ACC112 (cell line): ENCODE measurements at regions not wholly inside any gene's neighbourhood (a gene's known extent, or its start where the extent isn't known, plus 50 kb on each side); places are given as distances from the start of the nearest gene placed in this dataset.
"Not testable (repeated sequence)": the region's sequence is repeated elsewhere in the genome, so short reads cannot be mapped to it uniquely, and the experiment has no call there.

Experiments used
- H2AFZ ChIP-seq: fragments of 200-600 bp; sonication (generic); one replicate; pipeline ENCODE4 v1.6.0; 2017; ENCODE audit warnings: antibody characterized with exemption, low read length; ENCODE audit not compliant: unreplicated experiment
- H3K27ac ChIP-seq: fragments of 200-600 bp; sonication (generic); 2 replicates; pipeline ENCODE4 v1.5.1; 2014; ENCODE audit warnings: low read depth, mild to moderate bottlenecking, antibody characterized with exemption, low read length, moderate library complexity
- H3K27me3 ChIP-seq: fragments of 200-600 bp; sonication (generic); 2 replicates; pipeline ENCODE4 v1.6.1; 2014; ENCODE audit warnings: mild to moderate bottlenecking, antibody characterized with exemption, low read length, moderate library complexity, mixed read lengths; ENCODE audit not compliant: insufficient read depth
- H3K36me3 ChIP-seq: fragments of 200-600 bp; sonication (generic); 2 replicates; pipeline ENCODE4 v1.6.1; 2016; ENCODE audit warnings: mild to moderate bottlenecking, antibody characterized with exemption, low read length, moderate library complexity, mixed read lengths; ENCODE audit not compliant: insufficient read depth
- H3K4me1 ChIP-seq: fragments of 200-600 bp; sonication (generic); one replicate; pipeline ENCODE4 v1.6.1; 2016; ENCODE audit warnings: low read length, mixed read lengths; ENCODE audit not compliant: insufficient read depth, unreplicated experiment, control insufficient read depth
- H3K4me3 ChIP-seq: fragments of 200-600 bp; sonication (generic); 2 replicates; pipeline ENCODE4 v1.5.1; 2014; ENCODE audit warnings: mild to moderate bottlenecking, low read depth, low read length
- H3K79me2 ChIP-seq: fragments of 200-600 bp; sonication (generic); one replicate; pipeline ENCODE4 v1.6.0; 2016; ENCODE audit warnings: low read length; ENCODE audit not compliant: control insufficient read depth, unreplicated experiment, insufficient read depth

DNA sequence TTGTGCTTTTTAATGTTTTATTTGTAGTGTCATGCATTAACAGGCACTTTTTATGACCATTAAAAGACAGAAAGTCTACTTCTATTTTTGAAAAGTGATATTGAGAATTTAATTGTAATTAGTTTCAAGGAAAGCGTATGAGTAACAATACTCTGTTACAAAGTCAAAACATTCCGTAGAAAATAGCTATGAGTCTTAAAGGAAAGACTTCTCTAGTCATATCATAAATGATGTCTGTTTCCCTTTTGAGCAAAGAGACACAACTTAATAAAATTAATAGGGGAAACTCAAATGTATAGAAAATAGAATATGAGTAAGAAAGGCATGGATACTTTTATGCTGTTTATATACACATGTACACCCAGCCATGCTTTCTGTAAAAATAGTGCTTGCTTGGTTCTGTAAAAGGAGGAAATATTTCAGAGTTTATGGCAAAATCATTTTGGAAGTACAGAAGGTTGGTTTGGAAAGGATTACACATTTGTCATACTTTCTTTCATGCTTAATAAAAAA, 107.8 kb upstream of the AHI1 start:
- Histone ChIP-seq H3K4me3 (no peak overlapping the region), H2AFZ (no peak overlapping the region), H3K36me3 (no peaks in the 10 kb centered on the region), H3K4me1 (no peaks in the 10 kb centered on the region), H3K79me2 (no peaks in the 10 kb centered on the region), H3K27me3 (no peaks in the 10 kb centered on the region), H3K27ac (no peak overlapping the region)

DNA sequence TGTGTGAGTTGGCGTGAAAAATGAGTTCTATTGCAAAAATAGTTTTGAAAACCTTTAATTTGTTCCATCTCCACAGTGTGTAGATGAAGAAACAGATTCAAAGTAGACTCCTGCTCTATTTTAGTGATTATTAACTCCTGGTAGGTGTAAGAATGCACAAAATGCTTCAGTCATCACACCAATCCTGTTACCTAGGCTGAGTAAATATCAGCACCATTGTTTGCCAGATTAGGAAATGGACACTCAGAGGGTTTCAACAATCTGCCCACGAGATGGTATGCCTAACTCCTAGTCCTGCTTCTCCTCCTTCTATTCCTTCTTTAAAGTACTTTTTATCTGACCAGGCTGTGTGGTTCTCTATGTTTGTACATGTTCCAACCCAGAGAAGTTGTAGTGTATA, 108.9 kb upstream of the AHI1 start:
- H3K4me3 ChIP-seq = no peak overlapping the region
- no peaks in the 10 kb centered on the region for H3K4me1 ChIP-seq
- no peaks in the 10 kb centered on the region for H3K79me2 ChIP-seq
- no peak overlapping the region for H3K27ac ChIP-seq
- no peak overlapping the region for H2AFZ ChIP-seq
- H3K27me3 ChIP-seq = no peaks in the 10 kb centered on the region
- no peaks in the 10 kb centered on the region for H3K36me3 ChIP-seq

DNA sequence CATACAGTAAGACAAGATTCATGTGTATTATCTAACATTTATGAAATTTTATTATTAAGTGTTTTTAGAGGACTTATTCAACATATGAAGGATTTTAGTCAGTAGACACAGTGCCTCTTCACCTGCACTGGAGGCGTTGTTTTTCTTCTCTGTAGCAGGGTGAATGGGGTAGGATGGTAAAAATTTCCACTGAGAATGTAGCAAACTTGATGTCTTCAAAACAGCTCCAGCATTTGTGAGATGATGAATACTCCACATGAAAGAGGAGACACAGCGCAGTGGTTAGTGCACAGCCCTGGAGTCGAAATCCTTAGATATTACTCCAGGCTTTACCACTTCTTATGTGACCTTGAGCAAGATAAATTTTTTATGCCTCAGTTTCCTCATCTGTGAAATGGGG, 110.5 kb upstream of the AHI1 start:
- no peaks in the 10 kb centered on the region for H3K36me3 ChIP-seq
- no peaks in the 10 kb centered on the region for H3K79me2 ChIP-seq

DNA sequence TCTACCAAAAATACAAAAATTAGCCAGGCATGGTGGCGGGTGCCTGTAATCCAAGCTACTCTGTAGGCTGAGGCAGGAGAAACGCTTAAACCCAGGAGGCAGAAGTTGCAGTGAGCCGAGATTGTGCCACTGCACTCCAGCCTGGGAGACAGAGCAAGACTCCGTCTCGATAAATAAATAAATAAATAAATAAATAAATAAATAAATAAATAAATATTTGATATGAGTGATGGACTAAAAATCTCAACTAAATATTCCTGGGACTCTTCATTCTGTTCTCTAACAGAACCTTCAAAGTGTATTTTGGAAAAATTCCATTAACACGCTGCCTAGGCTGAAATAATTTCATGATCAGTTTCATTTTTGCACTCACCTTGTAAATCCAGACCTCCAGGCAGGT, 112.7 kb upstream of the AHI1 start:
- not testable (repeated sequence) for H3K36me3 ChIP-seq, H2AFZ ChIP-seq, H3K27ac ChIP-seq, H3K27me3 ChIP-seq, H3K4me3 ChIP-seq, H3K79me2 ChIP-seq, H3K4me1 ChIP-seq

More for the DNA sequence above, 110.5 kb upstream of the AHI1 start:
- Histone ChIP-seq H3K27ac (no peak overlapping the region), H3K4me3 (no peak overlapping the region), H3K4me1 (no peaks in the 10 kb centered on the region), H3K27me3 (no peaks in the 10 kb centered on the region), H2AFZ (no peak overlapping the region)

DNA sequence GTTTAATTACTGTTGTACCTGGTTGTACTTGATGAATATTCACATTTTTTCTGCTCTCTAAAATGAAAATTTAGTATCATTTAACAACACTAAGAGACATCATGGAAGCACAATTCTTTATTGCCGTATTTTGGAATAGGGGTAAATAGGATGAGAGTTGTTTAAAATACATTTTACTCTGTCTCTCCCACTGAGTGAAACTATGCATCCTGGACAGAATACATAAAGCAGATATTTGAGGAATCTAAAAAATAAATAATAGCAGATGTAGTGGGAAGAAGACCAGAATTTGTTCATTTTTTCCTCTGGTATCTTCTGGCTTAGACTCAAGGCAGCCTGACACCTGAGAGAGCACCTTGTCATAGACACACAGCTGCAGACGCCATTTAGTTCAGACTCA, 119.1 kb upstream of the AHI1 start:
- Histone ChIP-seq H3K27me3 (no peaks in the 10 kb centered on the region), H3K27ac (no peak overlapping the region), H2AFZ (no peak overlapping the region), H3K4me1 (no peaks in the 10 kb centered on the region), H3K4me3 (no peak overlapping the region), H3K79me2 (no peaks in the 10 kb centered on the region), H3K36me3 (no peaks in the 10 kb centered on the region)

DNA sequence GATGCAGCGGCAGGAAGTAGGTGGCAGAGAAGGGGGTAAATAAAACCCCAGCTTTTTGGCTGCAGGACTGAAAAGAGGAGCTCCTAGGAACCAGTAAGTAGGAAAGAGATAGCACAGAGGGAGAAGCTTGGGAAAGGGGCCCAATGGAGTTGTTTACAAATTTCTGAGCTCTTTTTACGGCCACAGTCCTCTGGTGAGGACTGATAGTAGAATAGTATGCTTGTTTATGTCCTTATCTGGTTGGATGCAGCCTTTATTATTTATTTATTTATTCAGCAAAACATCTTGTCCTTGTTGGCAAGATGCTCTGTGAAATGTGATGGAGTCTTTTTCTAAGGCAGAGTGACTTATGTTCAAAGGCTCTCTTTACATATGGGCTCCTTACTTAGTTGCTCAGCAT, 119.7 kb upstream of the AHI1 start:
- Histone ChIP-seq H3K4me3 (no peak overlapping the region), H3K4me1 (no peaks in the 10 kb centered on the region), H3K27me3 (no peaks in the 10 kb centered on the region), H3K36me3 (no peaks in the 10 kb centered on the region), H3K79me2 (no peaks in the 10 kb centered on the region), H3K27ac (no peak overlapping the region), H2AFZ (no peak overlapping the region)

DNA sequence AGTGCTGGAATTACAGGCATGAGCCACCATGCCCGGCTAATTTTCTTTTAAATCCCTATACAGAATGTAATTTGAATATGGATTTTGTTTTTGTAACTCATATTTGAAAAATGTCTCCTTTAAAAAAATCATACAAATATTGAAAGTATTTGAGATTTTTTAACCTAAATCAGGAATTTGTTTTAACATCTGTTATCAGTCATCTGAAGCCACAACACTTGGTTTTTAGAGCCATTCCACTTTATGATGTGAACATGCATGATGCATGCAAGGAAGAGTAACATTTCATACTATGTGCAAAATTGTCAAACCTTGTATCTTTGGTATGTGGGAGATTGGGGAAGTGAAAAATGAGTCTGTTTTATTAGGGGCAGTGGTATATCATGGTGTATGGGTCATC, 124.5 kb upstream of the AHI1 start:
- no peaks in the 10 kb centered on the region for H3K36me3 ChIP-seq
- H3K4me1 ChIP-seq = no peaks in the 10 kb centered on the region
- no peaks in the 10 kb centered on the region for H3K27me3 ChIP-seq
- no peak overlapping the region for H3K27ac ChIP-seq
- no peaks in the 10 kb centered on the region for H3K79me2 ChIP-seq
- no peak overlapping the region for H2AFZ ChIP-seq
- no peak overlapping the region for H3K4me3 ChIP-seq

DNA sequence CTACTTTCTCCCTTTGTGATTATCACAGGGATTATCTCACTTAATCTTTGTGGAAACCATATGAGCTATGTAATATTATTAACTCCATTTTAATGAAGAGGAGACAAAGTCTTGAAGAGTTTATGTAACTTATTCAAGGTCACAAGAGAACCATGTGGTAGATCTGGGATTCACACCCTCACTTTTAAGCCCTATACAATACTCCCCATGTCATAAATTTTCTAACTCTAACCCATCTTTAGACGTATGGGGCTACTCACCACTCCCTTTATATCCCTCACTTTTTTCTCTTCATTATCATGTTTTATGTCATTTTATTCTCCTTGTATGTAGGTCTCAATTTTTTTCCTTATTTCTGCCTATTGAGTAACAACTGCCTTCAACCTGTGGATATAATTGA, 126.4 kb upstream of the AHI1 start:
- no peak overlapping the region for H2AFZ ChIP-seq
- H3K27ac ChIP-seq = no peak overlapping the region
- H3K4me1 ChIP-seq = no peaks in the 10 kb centered on the region

DNA sequence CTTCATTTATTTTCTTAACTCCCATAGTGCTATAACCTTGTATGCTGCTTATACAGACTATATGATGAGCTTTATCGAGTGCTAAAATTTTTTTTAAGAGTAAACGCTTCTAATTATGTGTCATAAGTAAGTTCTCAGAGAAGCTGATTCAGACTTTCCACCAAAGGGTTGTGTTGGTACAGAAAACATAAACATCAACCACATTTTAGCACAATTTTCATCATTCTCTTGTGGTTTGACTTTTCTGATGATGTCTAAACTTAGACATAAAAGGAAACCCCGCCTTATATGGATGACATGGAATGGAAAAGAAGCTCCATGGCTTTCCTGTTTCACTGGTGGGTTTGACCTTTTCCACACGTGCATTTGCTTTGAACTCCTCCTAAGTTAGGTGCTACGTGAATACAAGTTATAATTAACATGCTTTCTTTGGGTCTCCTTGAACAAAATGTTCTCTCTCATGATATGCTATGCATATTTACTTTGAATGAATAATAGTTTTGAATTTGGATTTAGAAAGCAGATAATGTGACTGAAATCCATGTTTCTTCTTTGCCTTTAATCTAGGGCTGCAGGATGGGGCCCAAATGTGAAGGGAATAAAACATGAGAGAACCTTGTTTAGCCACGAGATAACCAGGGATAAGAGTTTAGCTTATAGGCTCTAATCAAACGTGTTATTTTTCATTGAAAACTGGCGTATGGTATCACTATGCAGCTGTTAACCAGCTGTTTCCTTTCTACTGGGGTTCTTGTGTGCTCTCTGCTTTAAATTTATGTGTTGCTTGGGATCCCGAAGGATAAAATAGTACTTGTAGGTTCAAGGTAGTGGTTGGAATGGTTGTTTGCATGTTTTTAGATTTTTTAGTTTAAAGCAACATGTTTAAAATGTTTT, 127.1 kb upstream of the AHI1 start:
- H3K36me3 ChIP-seq = no peaks in the 10 kb centered on the region
- H3K27ac ChIP-seq = no peak overlapping the region
- H3K79me2 ChIP-seq = no peaks in the 10 kb centered on the region
- no peak overlapping the region for H2AFZ ChIP-seq
- no peak overlapping the region for H3K4me3 ChIP-seq
- no peaks in the 10 kb centered on the region for H3K27me3 ChIP-seq
- no peaks in the 10 kb centered on the region for H3K4me1 ChIP-seq

More for the DNA sequence above, 126.4 kb upstream of the AHI1 start:
- Histone ChIP-seq H3K79me2 (no peaks in the 10 kb centered on the region), H3K27me3 (no peaks in the 10 kb centered on the region), H3K4me3 (no peak overlapping the region), H3K36me3 (no peaks in the 10 kb centered on the region)

DNA sequence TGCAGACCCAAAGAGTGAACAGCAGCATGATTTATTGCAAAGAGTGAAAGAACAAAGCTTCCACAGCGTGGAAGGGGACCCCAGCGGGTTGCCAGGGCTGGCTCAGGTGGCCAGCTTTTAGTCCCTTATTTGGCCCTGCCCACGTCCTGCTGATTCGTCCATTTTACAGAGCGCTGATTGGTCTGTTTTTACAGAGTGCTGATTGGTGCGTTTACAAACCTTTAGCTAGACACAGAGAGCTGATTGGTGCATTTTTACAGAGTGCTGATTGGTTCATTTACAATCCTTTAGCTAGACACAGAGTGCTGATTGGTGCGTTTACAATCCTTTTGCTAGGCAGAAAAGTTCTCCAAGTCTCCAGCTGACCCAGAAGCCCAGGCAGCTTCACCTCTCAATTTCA, 128.5 kb upstream of the AHI1 start:
- H3K27me3 ChIP-seq, H3K4me3 ChIP-seq, H3K36me3 ChIP-seq, H2AFZ ChIP-seq, H3K27ac ChIP-seq, H3K79me2 ChIP-seq, H3K4me1 ChIP-seq: not testable (repeated sequence)

DNA sequence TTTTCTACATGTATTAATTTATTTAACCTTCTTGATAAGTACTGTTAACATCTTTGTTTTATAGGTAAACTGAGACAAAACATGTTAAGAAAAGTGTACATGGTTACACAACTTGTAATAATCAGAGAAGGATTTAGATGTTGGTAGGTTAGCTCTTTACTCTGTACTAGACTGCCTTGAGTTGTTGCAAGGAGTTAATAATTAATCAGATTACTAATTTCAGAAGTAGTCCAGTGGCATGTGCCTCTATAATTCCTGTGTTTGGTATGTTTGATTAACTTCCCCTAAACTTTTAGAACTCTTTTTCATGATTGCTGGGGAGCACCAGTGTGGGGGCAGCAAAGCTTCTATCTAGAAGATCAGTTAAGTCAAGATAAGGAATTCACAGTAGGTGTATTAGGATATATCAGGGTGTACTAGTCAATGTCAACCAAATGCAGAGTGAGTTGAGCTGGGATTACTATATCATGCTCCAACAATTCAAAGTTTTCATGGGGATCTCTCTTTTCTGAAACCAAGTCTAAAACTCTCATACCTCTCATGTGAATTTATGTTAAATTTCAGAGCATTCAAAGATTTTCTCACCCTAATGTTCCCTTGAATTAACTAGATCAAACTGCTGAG, 129.7 kb upstream of the AHI1 start:
- H3K4me3 ChIP-seq = no peak overlapping the region

More for the DNA sequence above, 129.7 kb upstream of the AHI1 start:
- no peaks in the 10 kb centered on the region for H3K36me3 ChIP-seq
- no peaks in the 10 kb centered on the region for H3K27me3 ChIP-seq
- H3K27ac ChIP-seq = no peak overlapping the region
- H3K4me1 ChIP-seq = no peaks in the 10 kb centered on the region
- H3K79me2 ChIP-seq = no peaks in the 10 kb centered on the region
- no peak overlapping the region for H2AFZ ChIP-seq
